Kidney (tissue), 13 donors: ENCODE measurements at regions not wholly inside any gene's neighbourhood (a gene's known extent, or its start where the extent isn't known, plus 50 kb on each side); places are given as distances from the start of the nearest gene placed in this dataset.

Experiments
- DNase-seq, 5 donors: peaks; one replicate each; pipeline ENCODE4 v3.0.0-alpha.2; 2013 to 2020
- FAIRE-seq: peaks from 2 replicates; lab custom pipeline; 2012; peaks lifted over from hg19 to GRCh38; lab: Jason Lieb, UNC
- H3K27ac ChIP-seq, 2 donors: one replicate each; pipeline ENCODE4 v1.7.0; 2013; ENCODE audit warnings: low read depth in 2 of 2, low read length in 2 of 2, inconsistent platforms in 1 of 2
- H3K27me3 ChIP-seq: one replicate; pipeline ENCODE4 v1.7.1; 2013; ENCODE audit warnings: low read length, inconsistent platforms; ENCODE audit not compliant: control insufficient read depth, insufficient read depth
- H3K36me3 ChIP-seq, 3 donors: one replicate each; pipeline versions ENCODE4 v1.7.0 to v1.7.1; 2013; ENCODE audit warnings: low read length in 3 of 3, control low read depth in 1 of 3, inconsistent platforms in 1 of 3; ENCODE audit not compliant: insufficient read depth in 3 of 3, control insufficient read depth in 2 of 3
- H3K4me1 ChIP-seq, 3 donors: one replicate each; pipeline versions ENCODE4 v1.7.0 to v1.7.1; 2013; ENCODE audit warnings: low read length in 3 of 3, inconsistent platforms in 1 of 3, low read depth in 1 of 3; ENCODE audit not compliant: control insufficient read depth in 2 of 3, insufficient read depth in 2 of 3
- H3K4me3 ChIP-seq, 3 donors: one replicate each; pipeline versions ENCODE4 v1.7.0 to v1.8.1; 2013; ENCODE audit warnings: low read length in 3 of 3, control low read depth in 1 of 3, inconsistent platforms in 1 of 3
- H3K9ac ChIP-seq, 3 donors: one replicate each; pipeline versions ENCODE4 v1.7.0 to v1.7.1; 2013; ENCODE audit warnings: low read length in 3 of 3, control low read depth in 1 of 3, inconsistent platforms in 1 of 3
- H3K9me3 ChIP-seq, 3 donors: one replicate each; pipeline versions ENCODE4 v1.7.0 to v1.7.1; 2013; ENCODE audit warnings: low read length in 3 of 3, control low read depth in 1 of 3, inconsistent platforms in 1 of 3; ENCODE audit not compliant: control insufficient read depth in 2 of 3, insufficient read depth in 1 of 3
- CTCF ChIP-seq: IDR thresholded peaks from 3 replicates; pipeline ENCODE4 v1.5.1; 2012; ENCODE audit warnings: mild to moderate bottlenecking, moderate library complexity, borderline replicate concordance; ENCODE audit not compliant: insufficient read depth; ENCODE audit errors: extremely low read depth
- intact Hi-C: fragments of 100-400 bp; cut with DNase I; formaldehyde crosslinking; loops from one replicate; pipeline ENCODE4 v1.11.1; 2022
- donor health status: control.
- donor health status: control.
- donor health status: control.
- donor health status: control.
- donor health status: control.
- donor health status: DM: yes; HTN: yes; CAD: no.
- donor health status: Normal renal cell carcinoma (clear cell type).

DNA sequence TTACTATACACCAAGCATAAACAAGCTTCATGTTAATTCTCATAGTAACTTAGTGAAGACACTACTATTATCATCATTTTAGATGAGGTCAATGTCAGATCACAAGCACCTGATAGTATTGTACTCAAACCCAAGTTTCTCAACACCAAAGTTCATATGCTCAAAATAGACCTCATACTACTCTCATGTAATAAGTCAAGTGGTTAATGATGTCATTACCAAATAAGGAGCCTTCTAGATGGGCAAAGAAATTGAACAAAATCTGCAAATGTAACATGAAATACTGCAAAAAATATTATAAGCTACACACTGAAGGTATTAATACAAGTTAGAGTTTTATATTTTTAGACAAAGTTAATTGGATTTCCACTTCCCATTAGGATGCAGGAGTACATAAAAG, 144.0 kb upstream of the CHRM3 start:
- TF ChIP-seq CTCF = no peak
- Histone ChIP-seq H3K4me1 (no peaks in the 10 kb centered on the region), H3K27ac (no peak overlapping the region), H3K36me3 (no peaks in the 10 kb centered on the region), H3K9ac (no peak overlapping the region), H3K4me3 (no peak overlapping the region), H3K27me3 (no peaks in the 10 kb centered on the region), H3K9me3 (no peaks in the 10 kb centered on the region)
- intact Hi-C loops = no loop called here
- FAIRE-seq (no peak), DNase-seq (no peak)

DNA sequence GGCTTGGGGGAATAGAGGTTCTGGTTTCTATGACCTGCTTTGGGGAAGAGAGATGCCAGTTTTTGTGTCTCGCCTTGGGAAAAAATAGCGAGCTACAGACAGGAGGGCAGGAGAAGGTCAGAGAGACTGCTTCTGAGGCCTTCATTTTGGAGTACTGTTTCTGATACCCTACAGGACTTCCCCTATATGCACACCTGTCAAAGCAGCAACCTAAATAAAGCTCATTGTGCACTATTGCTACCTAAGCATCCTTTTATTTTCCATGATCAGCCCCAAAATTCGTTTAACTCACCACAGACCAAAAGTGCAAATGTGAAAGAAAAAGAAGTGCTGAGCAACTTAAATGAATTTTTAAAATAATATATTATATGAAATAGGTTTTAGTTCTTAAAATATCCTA, 145.6 kb upstream of the CHRM3 start:
- H3K36me3 ChIP-seq = no peaks in the 10 kb centered on the region
- H3K4me3 ChIP-seq = no peak overlapping the region
- H3K27me3 ChIP-seq = no peaks in the 10 kb centered on the region
- no peaks in the 10 kb centered on the region for H3K9me3 ChIP-seq
- DNase-seq = no peak
- intact Hi-C loops = no loop called here
- TF ChIP-seq CTCF = no peak
- H3K4me1 ChIP-seq = no peaks in the 10 kb centered on the region
- no peak overlapping the region for H3K9ac ChIP-seq
- no peak overlapping the region for H3K27ac ChIP-seq
- FAIRE-seq = no peak

GRCh38 chr1:239239529-239239928, 146.8 kb upstream of the CHRM3 start:
- no peaks in the 10 kb centered on the region for H3K27me3 ChIP-seq
- no peaks in the 10 kb centered on the region for H3K36me3 ChIP-seq
- no peak for FAIRE-seq
- no peak overlapping the region for H3K9ac ChIP-seq
- H3K4me3 ChIP-seq = no peak overlapping the region
- no peaks in the 10 kb centered on the region for H3K9me3 ChIP-seq
- no peaks in the 10 kb centered on the region for H3K4me1 ChIP-seq
- H3K27ac ChIP-seq = no peak overlapping the region
- TF ChIP-seq CTCF = no peak
- no peak for DNase-seq
- intact Hi-C loops = no loop called here

DNA sequence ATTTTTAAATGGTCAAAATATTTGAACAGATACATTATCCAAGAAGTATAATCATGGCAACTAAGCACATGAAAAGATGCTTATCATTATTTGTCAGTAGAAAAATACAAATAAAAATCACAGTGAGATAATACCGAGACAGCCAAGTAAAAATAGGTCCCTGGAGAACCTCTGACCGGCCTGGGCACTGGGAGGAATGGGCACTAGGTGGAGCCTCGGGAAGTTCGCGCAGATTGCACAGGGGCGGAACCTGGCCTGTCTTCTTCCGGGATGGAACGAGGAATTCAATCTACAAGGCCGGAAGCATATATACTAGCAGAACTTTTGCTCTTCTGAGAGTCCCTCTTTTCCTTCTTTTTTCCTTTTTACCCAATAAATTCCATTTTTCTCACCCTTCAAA, 148.5 kb upstream of the CHRM3 start:
- DNase-seq = no peak

More for the DNA sequence above, 148.5 kb upstream of the CHRM3 start:
- no peak overlapping the region for H3K9ac ChIP-seq
- H3K27ac ChIP-seq = no peak overlapping the region
- TF ChIP-seq CTCF = no peak
- H3K36me3 ChIP-seq = no peaks in the 10 kb centered on the region
- no peak overlapping the region for H3K4me3 ChIP-seq
- FAIRE-seq = no peak
- no peaks in the 10 kb centered on the region for H3K4me1 ChIP-seq
- H3K9me3 ChIP-seq = no peaks in the 10 kb centered on the region
- intact Hi-C loops = no loop called here
- no peaks in the 10 kb centered on the region for H3K27me3 ChIP-seq
